ENCODE measurements at regions not wholly inside any gene's neighbourhood (a gene's known extent, or its start where the extent isn't known, plus 50 kb on each side); places are given as distances from the start of the nearest gene placed in this dataset.

GRCh38 chr4:138561906-138562305, 319.8 kb upstream of the SLC7A11 start:
- intact Hi-C loops (cut with DNase I): loop anchor here (10.0 kb wide), 1 partner anchor 103 kb away; no protein-coding TSS in a partner anchor
- DNase-seq (ENCODE audit: low spot score): no peak

DNA sequence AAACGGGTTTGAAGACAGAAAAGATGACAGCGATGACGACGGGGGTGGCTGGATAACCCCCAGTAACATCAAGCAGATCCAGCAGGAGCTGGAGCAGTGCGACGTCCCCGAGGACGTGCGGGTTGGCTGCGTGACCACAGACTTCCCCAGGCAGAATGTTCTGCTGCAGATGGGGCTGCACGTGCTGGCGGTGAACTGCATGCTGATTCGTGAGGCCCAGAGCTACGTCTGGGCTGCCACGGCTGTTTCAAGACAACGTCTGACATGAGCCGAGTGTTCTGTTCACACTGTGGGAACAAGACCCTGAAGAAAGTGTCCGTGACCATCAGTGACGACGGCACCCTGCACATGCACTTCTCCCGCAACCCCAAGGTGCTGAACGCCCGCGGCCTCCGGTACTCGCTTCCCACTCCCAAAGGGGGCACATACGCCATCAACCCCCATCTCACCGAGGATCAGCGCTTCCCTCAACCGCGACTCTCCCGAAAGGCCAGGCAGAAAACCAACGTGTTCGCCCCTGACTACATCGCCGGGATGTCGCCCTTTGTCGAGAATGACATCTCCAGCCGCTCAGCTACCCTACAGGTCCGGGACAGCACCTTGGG, 319.2 kb upstream of the SLC7A11 start:
- no peak for DNase-seq (ENCODE audit: low spot score)
- intact Hi-C loops (cut with DNase I): loop anchor here (10.0 kb wide), 1 partner anchor 103 kb away; no protein-coding TSS in a partner anchor

DNA sequence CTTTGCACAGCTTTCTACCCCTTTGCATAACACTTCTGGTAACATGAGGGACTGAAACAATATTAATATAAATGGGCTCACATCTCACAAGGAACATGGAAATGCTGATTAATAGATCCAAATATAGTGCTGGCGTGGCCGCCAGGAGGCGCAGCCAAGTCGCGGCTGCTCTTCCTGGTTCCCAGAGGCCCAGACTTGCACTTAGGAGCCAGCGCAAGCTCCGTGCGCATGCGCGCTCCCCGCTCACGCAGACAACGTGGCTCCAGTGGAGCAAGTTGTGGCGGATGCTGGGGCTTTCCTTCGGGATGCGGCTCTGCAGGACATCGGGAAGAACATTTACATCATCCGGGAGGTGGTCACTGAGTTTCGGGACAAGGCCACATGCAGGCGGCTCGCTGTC, 318.3 kb upstream of the SLC7A11 start:
- intact Hi-C loops (cut with DNase I): loop anchor here (10.0 kb wide), 1 partner anchor 104 kb away; no protein-coding TSS in a partner anchor
- DNase-seq (ENCODE audit: low spot score): no peak

DNA sequence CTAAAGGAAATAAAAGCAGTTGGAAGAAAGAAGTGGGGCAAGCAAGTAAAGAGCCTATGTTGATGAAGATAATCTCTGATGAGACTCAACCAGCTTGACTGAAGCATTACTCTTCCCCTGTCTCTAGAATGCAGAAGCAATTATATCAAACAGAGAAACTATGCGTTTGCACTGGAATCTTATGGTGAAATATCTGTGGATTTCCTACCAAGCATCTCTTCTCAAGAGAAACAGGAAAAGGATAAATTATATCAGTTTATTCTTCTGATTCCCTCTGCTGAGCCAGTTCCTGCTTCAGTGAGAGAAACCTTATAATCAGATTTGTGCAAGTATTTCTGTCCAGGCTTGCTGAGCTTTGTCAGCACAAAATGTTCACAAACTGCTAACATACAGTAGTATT, 316.7 kb upstream of the SLC7A11 start:
- DNase-seq (ENCODE audit: low spot score): no peak
- intact Hi-C loops (cut with DNase I): no loop called here

GRCh38 chr4:138555584-138555983, 313.4 kb upstream of the SLC7A11 start:
- intact Hi-C loops (cut with DNase I): no loop called here
- DNase-seq (ENCODE audit: low spot score): no peak

DNA sequence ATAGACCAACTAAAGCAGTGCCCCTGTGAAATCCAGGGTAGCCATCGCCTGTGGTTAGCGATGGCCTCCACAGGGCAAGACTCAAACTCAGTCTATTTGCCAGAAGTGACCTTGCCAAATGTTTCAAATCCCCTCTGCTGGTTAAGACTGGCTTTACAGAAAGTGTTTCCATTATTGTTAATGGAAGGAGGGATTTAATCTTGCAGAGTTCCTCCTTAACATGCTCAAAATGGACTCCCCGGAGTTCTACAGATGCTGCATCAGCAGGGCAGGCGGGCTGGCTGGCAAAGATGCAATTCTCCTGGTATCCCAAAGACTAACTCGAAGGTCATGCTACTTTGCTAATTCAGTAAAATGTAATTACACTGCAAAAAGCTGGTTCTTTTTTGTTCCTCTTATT, 313.0 kb upstream of the SLC7A11 start:
- no peak for DNase-seq (ENCODE audit: low spot score)
- intact Hi-C loops (cut with DNase I): no loop called here

- intact Hi-C loops (cut with DNase I): no loop called here
- no peak for DNase-seq (ENCODE audit: low spot score)
These were observed 311.1 kb upstream of the SLC7A11 start for GRCh38 chr4:138553001-138553845.

- no peak for DNase-seq (ENCODE audit: low spot score)
- intact Hi-C loops (cut with DNase I): no loop called here
These were observed 300.1 kb upstream of the SLC7A11 start for GRCh38 chr4:138542191-138542776.

DNA sequence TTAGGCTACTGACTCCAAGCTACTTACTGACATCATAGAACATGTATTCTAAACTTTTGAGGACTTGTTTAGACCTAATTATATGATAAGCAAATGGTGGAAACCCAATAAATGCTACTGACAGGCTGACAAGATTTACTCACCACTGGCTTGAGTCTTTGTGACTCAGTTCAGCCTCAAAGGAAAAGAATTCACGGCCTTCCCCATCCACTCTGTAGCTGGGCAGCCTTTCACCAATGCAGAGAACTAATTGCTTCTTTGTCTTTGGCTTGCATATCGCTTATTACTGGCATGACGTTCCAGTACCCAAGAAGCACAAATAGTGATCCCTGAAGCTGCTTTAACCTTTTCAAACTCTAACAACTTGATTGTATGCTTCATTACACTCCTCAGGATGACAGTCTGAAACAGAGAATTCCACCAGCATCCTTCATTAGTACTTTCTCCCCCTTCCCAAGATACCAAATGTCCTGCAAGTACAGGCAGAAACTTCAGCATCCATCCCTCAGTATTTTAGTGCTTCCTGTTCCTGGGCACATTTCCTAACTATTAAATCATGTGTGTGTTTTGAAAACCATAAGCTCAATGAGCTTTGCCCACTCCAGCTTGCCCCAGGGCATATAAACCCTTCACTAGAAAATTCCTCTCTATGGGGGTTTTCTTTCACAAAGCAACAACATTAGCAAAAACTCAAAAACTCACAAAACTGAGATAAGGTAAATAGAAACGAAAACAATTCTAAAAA, 298.1 kb upstream of the SLC7A11 start:
- DNase-seq (ENCODE audit: low spot score): no peak
- intact Hi-C loops (cut with DNase I): no loop called here

DNA sequence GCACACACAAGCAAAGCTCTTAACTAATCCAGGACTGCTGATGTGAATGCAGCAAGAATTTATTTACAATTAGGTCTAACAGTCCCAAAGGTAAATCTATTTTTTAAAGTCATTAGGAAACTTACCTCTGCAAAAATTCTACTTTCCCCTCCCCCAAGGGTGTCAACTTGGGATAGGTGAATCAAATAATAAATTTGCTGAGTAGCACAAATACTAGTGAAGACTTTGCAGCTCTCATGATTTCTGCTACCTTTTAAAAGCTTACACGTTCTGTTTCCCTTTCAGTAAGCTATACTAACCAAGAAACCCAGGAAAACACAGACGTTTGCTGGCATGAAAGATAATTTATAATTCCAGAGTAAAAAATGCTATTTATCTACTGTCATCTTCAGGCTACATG, 296.6 kb upstream of the SLC7A11 start:
- no peak for DNase-seq (ENCODE audit: low spot score)
- intact Hi-C loops (cut with DNase I): no loop called here

DNA sequence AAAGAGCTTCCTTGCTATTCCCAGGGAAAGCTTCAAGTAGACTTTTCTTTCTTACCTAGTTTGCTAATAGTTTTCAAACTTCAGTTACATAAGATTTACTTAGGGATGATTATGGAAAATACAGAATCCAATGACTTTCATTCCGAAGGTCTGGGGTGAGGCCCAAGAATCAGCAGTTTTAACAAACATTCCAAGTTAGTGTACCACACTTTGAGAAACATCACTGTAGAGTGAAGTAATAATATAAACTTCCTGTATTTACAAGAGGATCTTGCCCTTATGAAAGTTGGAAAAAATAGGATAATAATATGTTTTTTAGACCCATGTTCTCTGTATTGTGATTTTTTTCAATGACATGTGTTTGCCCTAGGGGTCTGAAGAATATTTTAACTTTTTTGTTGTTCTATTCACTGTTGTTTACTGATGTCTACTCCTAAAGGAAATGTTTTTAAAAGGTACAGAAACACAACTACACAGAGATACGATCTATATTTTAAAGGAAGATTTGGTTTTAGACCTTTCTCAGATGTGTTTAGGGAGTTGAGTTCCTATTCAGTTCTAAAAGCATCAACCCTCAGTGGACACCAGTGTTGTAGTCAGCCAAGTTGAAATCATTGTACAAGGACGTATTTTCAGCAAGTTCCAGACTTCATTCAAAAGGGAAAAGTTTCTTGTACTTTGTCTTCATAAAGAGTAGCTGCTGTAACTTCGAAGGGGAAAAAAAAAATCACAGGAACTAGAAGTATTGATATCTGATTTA, 295.8 kb upstream of the SLC7A11 start:
- DNase-seq (ENCODE audit: low spot score): no peak
- intact Hi-C loops (cut with DNase I): no loop called here

DNA sequence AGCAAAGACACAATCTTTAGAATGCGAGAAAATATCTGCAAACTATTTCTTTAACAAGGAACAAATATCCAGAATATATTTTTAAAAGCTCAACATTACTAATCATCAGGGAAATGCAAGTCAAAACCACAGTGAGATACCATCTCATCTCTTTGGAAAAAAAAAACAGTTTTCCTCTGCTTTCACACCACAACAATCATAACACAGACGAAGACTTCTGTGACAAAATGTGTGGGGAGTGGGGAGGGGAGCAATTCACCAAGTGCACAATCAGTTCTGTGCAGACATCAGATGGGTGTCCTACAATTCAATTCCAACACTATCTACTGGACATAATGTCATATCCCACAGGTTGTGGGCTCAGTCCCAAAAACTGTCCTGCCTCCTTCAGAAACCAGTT, 293.2 kb upstream of the SLC7A11 start:
- no peak for DNase-seq (ENCODE audit: low spot score)
- intact Hi-C loops (cut with DNase I): no loop called here

GRCh38 chr4:138522366-138522765, 280.2 kb upstream of the SLC7A11 start:
- no peak for DNase-seq (ENCODE audit: low spot score)
- intact Hi-C loops (cut with DNase I): no loop called here

GRCh38 chr4:138521809-138522208, 279.7 kb upstream of the SLC7A11 start:
- intact Hi-C loops (cut with DNase I): no loop called here
- no peak for DNase-seq (ENCODE audit: low spot score)

- DNase-seq (ENCODE audit: low spot score): no peak
- intact Hi-C loops (cut with DNase I): no loop called here
These were observed 277.3 kb upstream of the SLC7A11 start for GRCh38 chr4:138519436-138519835.

GRCh38 chr4:138513535-138513934, 271.4 kb upstream of the SLC7A11 start:
- intact Hi-C loops (cut with DNase I): no loop called here
- no peak for DNase-seq (ENCODE audit: low spot score)

GRCh38 chr4:138512756-138513155, 270.6 kb upstream of the SLC7A11 start:
- no peak for DNase-seq (ENCODE audit: low spot score)
- intact Hi-C loops (cut with DNase I): no loop called here

GRCh38 chr4:138510053-138510452, 267.9 kb upstream of the SLC7A11 start:
- intact Hi-C loops (cut with DNase I): no loop called here
- DNase-seq (ENCODE audit: low spot score): no peak

- no peak for DNase-seq (ENCODE audit: low spot score)
- intact Hi-C loops (cut with DNase I): no loop called here
These were observed 267.2 kb upstream of the SLC7A11 start for GRCh38 chr4:138509346-138509745.
